Liver (tissue), 3 donors: ENCODE measurements at regions not wholly inside any gene's neighbourhood (a gene's known extent, or its start where the extent isn't known, plus 50 kb on each side); places are given as distances from the start of the nearest gene placed in this dataset.

ENCODE experiments used
- ATF3 ChIP-seq: IDR thresholded peaks from 2 replicates; pipeline ENCODE4 v1.6.1; 2016; ENCODE audit warnings: antibody characterized with exemption
- CTCF ChIP-seq: fragments of 150-350 bp; IDR thresholded peaks from 2 replicates; pipeline ENCODE4 v1.5.1; 2017; ENCODE audit warnings: improper control_type of control experiment, low read depth, low read length; ENCODE audit not compliant: missing input control
- EGR1 ChIP-seq, 2 donors: IDR thresholded peaks; 2 replicates each; pipeline ENCODE4 v1.6.1; 2016 to 2018; ENCODE audit warnings: antibody characterized with exemption in 2 of 2, low read depth in 2 of 2
- FOXA1 ChIP-seq: IDR thresholded peaks from 2 replicates; pipeline ENCODE4 v1.6.1; 2016; ENCODE audit warnings: antibody characterized with exemption
- GABPA ChIP-seq, 2 donors: IDR thresholded peaks in 1 of 2; conservative IDR thresholded peaks in 1 of 2; 2 replicates each; pipeline ENCODE4 v1.6.1; 2016; ENCODE audit warnings: antibody characterized with exemption in 2 of 2, mild to moderate bottlenecking in 1 of 2, moderate library complexity in 1 of 2
- JUND ChIP-seq, 2 donors: IDR thresholded peaks; 2 replicates each; pipeline ENCODE4 v1.6.1; 2016; ENCODE audit warnings: antibody characterized with exemption in 2 of 2
- NR2F2 ChIP-seq: IDR thresholded peaks from 2 replicates; pipeline ENCODE4 v1.6.1; 2016; ENCODE audit warnings: antibody characterized with exemption
- RAD21 ChIP-seq, 2 donors: IDR thresholded peaks; 2 replicates each; pipeline ENCODE4 v1.6.1; 2016; ENCODE audit warnings: antibody characterized with exemption in 2 of 2, mild to moderate bottlenecking in 2 of 2
- SP1 ChIP-seq: IDR thresholded peaks from 2 replicates; pipeline ENCODE4 v1.6.1; 2018; ENCODE audit warnings: antibody characterized with exemption, mild to moderate bottlenecking
- YY1 ChIP-seq: IDR thresholded peaks from 2 replicates; pipeline ENCODE4 v1.6.1; 2016; ENCODE audit warnings: antibody characterized with exemption, mild to moderate bottlenecking
- TF ChIP-seq, protein P1 (sequence below): IDR thresholded peaks from 2 replicates; pipeline ENCODE4 v1.6.1; 2016; ENCODE audit warnings: antibody characterized with exemption
- donor health status: healthy.
- donor health status: healthy.

DNA sequence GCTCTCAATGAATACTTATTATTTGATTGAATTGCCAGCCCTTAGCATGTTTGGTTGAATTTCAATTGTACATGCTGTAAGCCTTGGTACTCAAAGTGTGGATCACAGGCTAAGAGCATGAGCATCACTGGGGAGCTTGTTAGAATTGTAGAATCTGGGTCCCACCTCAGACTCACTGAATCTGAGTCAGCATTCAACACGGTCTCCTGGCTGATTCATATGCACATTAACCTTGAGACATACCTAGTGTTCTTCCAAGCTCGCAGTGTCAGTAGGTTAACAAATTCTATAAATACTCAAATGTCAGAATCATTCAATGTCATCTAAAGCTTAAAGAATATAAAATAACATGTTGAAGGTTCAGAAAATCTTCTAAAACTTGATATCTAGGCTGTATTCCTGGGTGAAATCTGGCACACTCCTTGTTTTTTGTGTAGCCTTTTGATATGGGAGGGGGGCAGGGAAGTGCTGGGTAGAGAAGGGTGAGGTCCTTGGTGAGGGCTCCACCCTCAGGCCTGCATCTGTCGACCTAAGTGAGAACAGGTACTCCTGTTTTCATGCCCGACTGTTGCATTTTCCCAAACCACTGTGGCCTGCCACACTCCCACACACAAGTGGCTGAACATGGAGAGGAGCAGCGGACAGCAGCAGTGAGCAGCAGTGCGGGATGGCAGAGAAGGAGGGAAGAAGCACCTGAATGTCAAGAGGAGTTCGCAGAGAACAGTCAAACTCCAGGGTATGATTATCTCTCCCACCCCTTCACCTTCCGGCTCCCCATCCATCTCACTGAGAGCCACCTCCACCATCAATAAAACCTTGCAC is 529.6 kb upstream of the IGFBP7 start:
- TF ChIP-seq CTCF (no peak), GABPA (IDR thresholded peaks at IDR 0.05 in 1 of 2, conservative IDR thresholded peaks at IDR 0.05 in 1 of 2) (no peak), JUND (IDR thresholded peaks at IDR 0.05) (no peak), NR2F2 (no peak), YY1 (no peak), ATF3 (no peak), FOXA1 (no peak), SP1 (no peak), RAD21 (IDR thresholded peaks at IDR 0.05) (no peak), EGR1 (IDR thresholded peaks at IDR 0.05; ENCODE audit: low read depth in 2 of 2) (no peak)
- TF ChIP-seq, protein P1, sequence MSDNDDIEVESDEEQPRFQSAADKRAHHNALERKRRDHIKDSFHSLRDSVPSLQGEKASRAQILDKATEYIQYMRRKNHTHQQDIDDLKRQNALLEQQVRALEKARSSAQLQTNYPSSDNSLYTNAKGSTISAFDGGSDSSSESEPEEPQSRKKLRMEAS, result no peak
